ENCODE measurements at regions not wholly inside any gene's neighbourhood (a gene's known extent, or its start where the extent isn't known, plus 50 kb on each side); places are given as distances from the start of the nearest gene placed in this dataset.

GRCh38 chr2:217722883-217723472 is 279.8 kb downstream of the TNS1 start:
- Histone ChIP-seq H3K27me3 (ENCODE audit: control insufficient read depth, extremely low read depth, insufficient read depth, low read length) (no peaks in the 10 kb centered on the region), H3K27ac (ENCODE audit: control insufficient read depth, insufficient read depth, low read length) (no peak overlapping the region), H3K79me2 (ENCODE audit: control insufficient read depth, insufficient read depth, low read length) (no peaks in the 10 kb centered on the region), H3K36me3 (ENCODE audit: control insufficient read depth in 2 of 2, extremely low read depth in 1 of 2, insufficient read depth in 2 of 2, low read length in 2 of 2) (no peaks in the 10 kb centered on the region), H2AFZ (ENCODE audit: control insufficient read depth, low read length) (no peak overlapping the region), H3K4me2 (ENCODE audit: control insufficient read depth, extremely low read depth, insufficient read depth, low read depth, low read length) (no peak overlapping the region), H3K4me1 (ENCODE audit: control insufficient read depth, extremely low read depth, insufficient read depth, low read length) (no peaks in the 10 kb centered on the region), H3K9me1 (ENCODE audit: control insufficient read depth, extremely low read depth, insufficient read depth, low read length) (no peaks in the 10 kb centered on the region), H4K20me1 (ENCODE audit: control insufficient read depth, extremely low read depth, insufficient read depth, low read length) (no peaks in the 10 kb centered on the region), H3K9ac (ENCODE audit: control insufficient read depth, extremely low read depth, insufficient read depth, low read length) (no peak overlapping the region), H3K4me3 (ENCODE audit: control insufficient read depth in 2 of 3, extremely low read depth in 1 of 3, insufficient read depth in 2 of 3, low read depth in 1 of 3, low read length in 3 of 3) (no peak overlapping the region), H3K9me3 (ENCODE audit: control insufficient read depth, low read depth, low read length) (no peaks in the 10 kb centered on the region)
- FAIRE-seq (no peak), DNase-seq (ENCODE audit: low read depth, low spot score) (no peak)
- TF ChIP-seq CTCF (optimal IDR thresholded peaks at IDR 0.05 in 1 of 3, IDR thresholded peaks at IDR 0.05 in 1 of 3, conservative IDR thresholded peaks at IDR 0.05 in 1 of 3; ENCODE audit: extremely low read depth in 1 of 3, insufficient read depth in 2 of 3, low read length in 3 of 3) = no peak
- no peak for TF ChIP-seq EZH2 (IDR thresholded peaks at IDR 0.05; ENCODE audit: low read length)
- dilution Hi-C loops (cut with MboI; ENCODE audit: extremely low pct_ligation_motif_present, low sequenced_read_pairs) = loop anchor here (25.0 kb wide), 1 partner anchor 211 kb away; no protein-coding TSS in a partner anchor

GRCh38 chr2:217717646-217718045 is 285.1 kb downstream of the TNS1 start:
- H3K27ac ChIP-seq (ENCODE audit: control insufficient read depth, insufficient read depth, low read length) = no peak overlapping the region
- no peak for DNase-seq (ENCODE audit: low read depth, low spot score)
- H3K4me3 ChIP-seq (ENCODE audit: control insufficient read depth in 2 of 3, extremely low read depth in 1 of 3, insufficient read depth in 2 of 3, low read depth in 1 of 3, low read length in 3 of 3) = no peak overlapping the region
- no peaks in the 10 kb centered on the region for H3K36me3 ChIP-seq (ENCODE audit: control insufficient read depth in 2 of 2, extremely low read depth in 1 of 2, insufficient read depth in 2 of 2, low read length in 2 of 2)
- no peaks in the 10 kb centered on the region for H3K9me1 ChIP-seq (ENCODE audit: control insufficient read depth, extremely low read depth, insufficient read depth, low read length)
- TF ChIP-seq CTCF (optimal IDR thresholded peaks at IDR 0.05 in 1 of 3, IDR thresholded peaks at IDR 0.05 in 1 of 3, conservative IDR thresholded peaks at IDR 0.05 in 1 of 3; ENCODE audit: extremely low read depth in 1 of 3, insufficient read depth in 2 of 3, low read length in 3 of 3) (no peak), EZH2 (IDR thresholded peaks at IDR 0.05; ENCODE audit: low read length) (no peak)
- no peaks in the 10 kb centered on the region for H3K79me2 ChIP-seq (ENCODE audit: control insufficient read depth, insufficient read depth, low read length)
- H3K9me3 ChIP-seq (ENCODE audit: control insufficient read depth, low read depth, low read length) = no peaks in the 10 kb centered on the region
- H2AFZ ChIP-seq (ENCODE audit: control insufficient read depth, low read length) = no peak overlapping the region
- no peaks in the 10 kb centered on the region for H3K27me3 ChIP-seq (ENCODE audit: control insufficient read depth, extremely low read depth, insufficient read depth, low read length)
- dilution Hi-C loops (cut with MboI; ENCODE audit: extremely low pct_ligation_motif_present, low sequenced_read_pairs) = loop anchor here (25.0 kb wide), 1 partner anchor 205 kb away; no protein-coding TSS in a partner anchor
- no peaks in the 10 kb centered on the region for H3K4me1 ChIP-seq (ENCODE audit: control insufficient read depth, extremely low read depth, insufficient read depth, low read length)
- no peak for FAIRE-seq
- no peaks in the 10 kb centered on the region for H4K20me1 ChIP-seq (ENCODE audit: control insufficient read depth, extremely low read depth, insufficient read depth, low read length)
- no peak overlapping the region for H3K9ac ChIP-seq (ENCODE audit: control insufficient read depth, extremely low read depth, insufficient read depth, low read length)
- no peak overlapping the region for H3K4me2 ChIP-seq (ENCODE audit: control insufficient read depth, extremely low read depth, insufficient read depth, low read depth, low read length)

Measured in keratinocyte (primary cell).